GM18507 (cell line): ENCODE measurements at regions not wholly inside any gene's neighbourhood (a gene's known extent, or its start where the extent isn't known, plus 50 kb on each side); places are given as distances from the start of the nearest gene placed in this dataset.
A peak's percentile ranks its signal among the peaks of the same experiment; 100 is the strongest.

Source experiments
- DNase-seq: peaks from one replicate; pipeline ENCODE4 v3.0.0; 2011; ENCODE audit warnings: low read depth; ENCODE audit not compliant: insufficient read length; ENCODE audit errors: extremely low spot score
- FAIRE-seq: peaks from 2 replicates; lab custom pipeline; 2011; peaks lifted over from hg19 to GRCh38; lab: Jason Lieb, UNC

- no peak for FAIRE-seq
These were observed 98.9 kb downstream of the RFLNA start for GRCh38 chr12:124393831-124394230.

GRCh38 chr12:124393414-124393790 is 98.5 kb downstream of the RFLNA start:
- no peak for DNase-seq

More at GRCh38 chr12:124393831-124394230, 98.9 kb downstream of the RFLNA start:
- no peak for DNase-seq

DNA sequence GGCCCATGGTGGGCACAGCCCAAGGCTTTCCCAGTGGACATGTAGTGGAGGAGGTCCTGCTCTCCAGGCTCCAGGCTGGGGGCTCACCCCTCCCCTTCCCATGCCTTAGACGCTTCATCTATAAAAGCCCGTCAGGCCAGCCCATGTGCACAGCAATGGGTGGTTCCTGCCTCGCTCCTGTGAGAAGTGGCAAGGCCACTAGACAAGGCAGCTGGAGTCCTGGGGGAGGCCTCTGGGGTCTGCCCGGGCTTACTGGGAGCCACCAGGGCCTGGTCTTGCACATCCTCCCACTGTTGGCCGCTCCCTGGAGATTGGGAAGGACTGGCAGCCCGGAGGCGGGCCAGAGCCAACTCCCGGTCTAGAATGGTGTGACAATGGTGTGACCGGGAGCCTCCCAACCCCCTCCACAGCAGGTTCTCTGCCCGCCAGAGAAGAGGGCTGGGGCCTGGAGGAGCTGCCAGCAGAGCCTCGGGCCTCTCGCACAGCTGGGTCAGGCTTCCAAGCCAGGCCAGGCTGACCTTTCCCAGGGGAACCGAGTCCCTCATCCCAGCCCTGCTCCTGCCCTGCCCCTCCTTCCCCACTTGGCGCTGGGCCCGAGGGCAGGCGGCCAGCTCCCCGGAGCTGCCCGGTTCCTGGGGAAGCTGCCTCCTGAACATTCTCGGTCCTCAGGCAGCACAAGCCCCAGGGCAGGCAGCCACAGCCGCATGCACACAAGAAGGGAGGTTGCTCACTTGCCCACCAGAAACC is 97.9 kb downstream of the RFLNA start:
- FAIRE-seq (no peak), DNase-seq (no peak)

More at GRCh38 chr12:124393414-124393790, 98.5 kb downstream of the RFLNA start:
- no peak for FAIRE-seq

- DNase-seq (no peak), FAIRE-seq (peak; percentile 18)
These were observed 97.4 kb downstream of the RFLNA start for GRCh38 chr12:124392271-124392666.

GRCh38 chr12:124391340-124392261 is 96.7 kb downstream of the RFLNA start:
- FAIRE-seq (peak; percentile 89), DNase-seq (peak; percentile 69)

GRCh38 chr12:124390442-124391097 is 95.7 kb downstream of the RFLNA start:
- no peak for FAIRE-seq
- DNase-seq: peak; percentile 51

DNA sequence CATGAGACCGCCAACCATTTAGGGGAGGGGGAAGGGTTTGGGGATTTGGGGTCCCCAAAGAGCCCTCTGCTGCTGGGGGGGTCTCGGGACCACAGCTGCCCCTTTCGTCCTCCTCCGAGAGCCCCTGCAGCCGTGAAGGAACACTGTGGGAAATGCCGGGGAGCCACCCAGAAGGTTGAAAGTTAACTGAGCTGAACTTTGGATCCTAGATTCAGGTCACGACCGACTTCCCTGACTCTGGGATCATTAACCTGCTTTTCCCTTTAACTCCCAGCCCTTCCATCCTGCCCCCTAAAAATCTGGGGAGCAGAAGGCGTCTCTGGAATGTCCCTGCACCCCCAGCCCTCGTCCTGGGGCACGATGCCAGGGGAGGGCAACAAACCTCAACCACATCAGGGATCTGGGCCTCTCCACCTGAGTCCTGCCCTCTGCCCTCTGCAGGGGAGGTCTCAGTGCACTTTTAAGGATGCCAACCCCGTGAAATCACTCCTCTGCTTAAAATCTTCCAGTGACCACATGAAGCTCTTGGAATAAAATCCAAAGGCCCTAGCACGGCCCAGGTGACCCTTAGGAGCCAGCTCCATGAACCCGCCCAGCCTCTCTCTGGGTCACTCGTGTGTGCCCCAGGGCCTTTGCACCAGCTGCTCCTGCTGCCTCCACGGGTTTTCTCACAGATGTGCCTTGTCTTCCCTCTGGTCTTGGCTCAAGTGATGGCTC is 95.0 kb downstream of the RFLNA start:
- DNase-seq: no peak
- FAIRE-seq: no peak

DNA sequence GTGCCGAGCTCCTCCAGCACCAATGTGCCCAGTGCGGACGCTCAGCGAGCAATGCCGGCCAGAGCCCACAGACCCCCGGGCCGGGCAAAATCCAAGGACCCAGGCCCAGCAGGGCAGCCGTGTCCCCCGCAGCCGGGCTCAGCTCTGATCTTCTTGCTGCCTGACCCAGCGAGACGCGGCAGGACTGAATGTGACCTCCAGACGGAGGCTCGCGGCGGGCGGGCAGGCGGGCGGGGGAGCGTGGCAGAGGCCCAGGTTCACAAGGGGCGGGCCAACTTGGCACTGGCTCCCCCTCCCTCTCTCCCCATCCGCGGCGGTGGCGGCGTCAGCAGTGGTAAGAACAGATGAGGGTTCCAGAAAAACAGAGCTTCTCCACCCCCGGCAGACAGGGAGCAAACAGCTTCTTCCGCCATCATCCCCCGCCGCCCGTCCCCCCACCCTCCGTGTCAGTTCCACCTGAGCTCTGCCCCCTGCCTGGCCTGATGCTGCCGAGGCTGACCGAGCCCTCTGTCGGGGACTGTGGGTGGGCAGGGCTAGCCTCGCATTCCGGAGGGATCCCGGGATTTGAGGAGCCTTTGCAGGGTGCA is 94.3 kb downstream of the RFLNA start:
- no peak for DNase-seq
- no peak for FAIRE-seq

DNA sequence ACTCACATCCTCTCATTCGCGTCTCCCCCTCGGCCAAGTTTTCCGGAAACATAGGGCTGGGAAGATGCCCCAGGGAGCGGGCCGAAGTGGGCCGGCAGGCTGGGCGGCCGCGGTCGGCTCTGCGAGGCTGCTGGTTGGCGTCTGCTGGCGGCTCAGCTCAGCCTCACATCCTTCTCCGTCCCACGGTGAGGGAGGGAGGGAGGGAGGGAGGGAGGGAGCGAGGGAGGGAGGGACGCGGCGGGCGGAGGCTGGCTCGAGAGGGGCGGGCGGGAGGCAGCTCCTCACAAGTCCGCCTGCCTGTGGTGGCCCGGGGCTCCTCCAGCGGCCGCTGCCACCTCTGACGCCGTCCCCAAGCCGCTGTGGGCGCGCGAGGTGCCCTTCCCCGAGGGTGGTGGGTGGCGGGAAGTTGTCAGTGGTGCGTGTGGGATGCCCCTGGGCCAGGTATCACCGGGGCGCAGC is 93.8 kb downstream of the RFLNA start:
- FAIRE-seq (no peak), DNase-seq (no peak)

DNA sequence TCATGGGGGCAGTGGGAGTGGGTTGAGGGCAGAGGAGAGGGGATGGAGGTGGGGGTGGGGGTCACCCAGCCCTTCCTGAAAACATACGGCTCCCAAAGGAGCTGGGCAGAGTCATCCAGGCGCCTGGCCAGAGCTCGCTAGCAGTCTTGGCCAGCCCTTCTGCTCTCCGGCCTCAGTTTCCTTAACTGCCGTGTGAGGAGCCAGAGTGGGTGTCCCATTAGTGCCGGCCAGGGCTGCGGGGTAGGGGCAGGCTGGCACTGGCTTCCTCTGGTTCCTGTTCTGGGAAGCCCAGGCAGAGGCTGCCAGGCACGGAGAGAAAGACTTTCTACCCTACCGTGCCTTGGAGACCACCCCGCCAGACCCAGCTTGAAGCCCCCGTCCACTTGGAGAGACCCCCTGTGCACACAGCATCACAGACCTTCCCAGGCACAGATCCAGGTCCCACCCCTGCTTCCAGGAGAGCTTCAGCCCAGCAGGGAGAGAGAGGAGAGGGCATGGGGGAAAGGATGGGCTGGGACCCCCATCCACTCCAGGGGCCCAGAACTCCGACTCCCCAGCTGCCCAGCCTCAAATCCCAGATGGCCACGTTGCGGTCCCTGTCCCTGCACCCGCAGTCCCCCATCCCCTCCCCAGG is 93.3 kb downstream of the RFLNA start:
- DNase-seq (no peak), FAIRE-seq (no peak)

- FAIRE-seq (no peak), DNase-seq (no peak)
These were observed 92.6 kb downstream of the RFLNA start for GRCh38 chr12:124387528-124387911.

DNA sequence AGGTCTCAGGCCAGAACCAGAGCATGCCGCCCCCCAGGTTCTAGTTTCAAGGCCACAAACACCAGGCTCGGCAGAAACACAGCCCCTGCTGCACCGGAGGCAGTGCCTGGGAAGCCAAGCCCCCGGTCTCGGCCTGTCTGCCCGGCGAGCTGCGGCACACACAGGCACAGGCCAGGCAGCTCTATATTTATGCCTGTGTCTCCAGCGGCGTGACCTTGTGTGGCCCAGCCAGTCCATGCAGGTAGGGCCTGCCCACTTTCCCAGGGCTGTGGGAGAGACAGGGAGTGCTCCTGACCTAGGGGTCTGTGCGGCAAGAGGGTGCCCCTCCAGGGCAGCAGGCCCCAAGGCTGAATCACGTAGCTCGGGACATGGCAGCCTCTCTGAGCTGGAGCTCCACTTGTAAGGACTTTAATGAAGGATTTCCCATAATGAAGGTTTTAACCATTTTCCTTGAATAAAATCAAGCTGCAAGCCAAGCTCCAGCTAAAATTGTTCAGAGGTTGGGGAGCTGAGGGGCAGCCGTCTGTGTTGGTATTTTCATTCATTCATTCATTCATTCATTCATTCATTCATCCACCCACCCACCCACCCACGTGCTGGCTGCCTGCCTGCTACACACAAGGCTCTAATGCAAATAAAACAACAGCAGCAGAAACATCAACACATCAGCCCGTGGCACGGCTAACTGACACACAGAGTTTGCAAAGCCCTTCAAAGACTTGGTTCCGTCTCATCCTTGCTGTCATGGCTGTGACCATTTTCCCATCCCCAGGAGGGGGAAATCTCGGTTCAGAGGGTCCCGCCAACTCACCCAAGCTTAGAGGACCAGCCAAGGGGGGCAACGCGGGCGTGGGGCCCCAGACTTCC is 92.0 kb downstream of the RFLNA start:
- no peak for DNase-seq
- FAIRE-seq: no peak

DNA sequence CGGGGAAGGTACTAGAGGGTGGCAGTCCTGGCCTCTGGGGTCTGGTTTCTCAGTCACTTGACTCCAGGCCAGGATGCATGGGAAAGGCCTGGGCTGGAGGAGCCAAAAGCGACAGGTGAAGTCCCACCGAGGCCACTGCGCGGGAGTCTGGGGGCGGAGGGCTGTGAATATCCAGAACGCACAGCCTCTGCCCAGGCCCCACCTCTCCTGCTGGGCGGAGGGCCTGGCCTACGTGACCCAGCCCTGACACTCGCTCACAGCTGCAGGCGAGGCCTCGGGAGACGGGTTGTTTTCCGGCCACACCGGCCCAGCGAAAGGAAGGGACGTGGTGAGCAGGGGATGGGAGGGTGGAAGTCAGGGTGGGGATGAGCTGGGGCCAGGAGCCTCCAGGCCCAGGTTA is 91.2 kb downstream of the RFLNA start:
- DNase-seq: no peak
- no peak for FAIRE-seq

DNA sequence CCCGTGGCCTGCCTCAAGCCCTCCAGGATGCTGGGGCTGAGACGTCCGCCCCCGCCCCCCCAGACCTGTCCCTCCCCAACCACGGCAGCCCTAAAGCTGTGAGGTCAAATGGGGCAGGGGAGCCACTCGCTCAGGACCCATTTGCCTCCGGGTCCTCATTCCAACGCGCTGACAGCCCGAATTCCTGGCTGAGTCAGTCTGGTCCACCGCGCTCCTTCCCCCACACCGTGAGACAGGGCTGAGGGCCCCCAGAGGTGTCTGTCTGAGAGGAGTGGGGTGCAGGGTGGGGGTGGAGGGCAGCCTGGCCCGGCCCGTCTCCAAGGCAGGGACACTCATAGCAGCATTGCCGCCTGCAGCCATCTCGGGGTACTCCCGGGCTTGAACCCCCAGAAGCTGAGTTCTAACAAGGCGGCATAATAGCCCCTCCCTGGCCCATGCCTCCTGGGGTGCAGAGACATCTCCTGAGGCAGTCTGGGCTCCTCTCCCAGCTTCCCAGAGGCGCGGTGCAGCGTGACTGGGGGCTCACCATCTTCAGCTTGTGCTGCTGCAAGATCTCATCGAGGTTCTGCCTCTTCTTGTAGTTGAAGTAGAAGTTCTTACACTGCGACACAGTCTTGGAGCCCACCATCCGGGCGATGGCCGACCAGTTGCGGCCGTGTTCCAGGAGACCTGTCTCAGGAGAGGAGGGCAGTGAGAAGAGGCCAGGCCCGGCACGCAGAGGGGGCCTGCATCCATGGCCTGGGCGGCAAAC is 90.5 kb downstream of the RFLNA start:
- DNase-seq: no peak

GRCh38 chr12:124384299-124384894 is 89.5 kb downstream of the RFLNA start:
- DNase-seq (no peak), FAIRE-seq (no peak)

More for the DNA sequence above, 90.5 kb downstream of the RFLNA start:
- no peak for FAIRE-seq

GRCh38 chr12:124383028-124383427 is 88.1 kb downstream of the RFLNA start:
- FAIRE-seq (no peak), DNase-seq (no peak)
